CD8-positive, alpha-beta memory T cell (primary cell): ENCODE measurements at regions not wholly inside any gene's neighbourhood (a gene's known extent, or its start where the extent isn't known, plus 50 kb on each side); places are given as distances from the start of the nearest gene placed in this dataset.
"Not testable (repeated sequence)": the region's sequence is repeated elsewhere in the genome, so short reads cannot be mapped to it uniquely, and the experiment has no call there.

Source experiments
- CTCF ChIA-PET: fragments of 350-600 bp; sonication (Branson Sonifier 250); formaldehyde crosslinking; loops from one replicate; lab custom pipeline; 2021; ENCODE audit warnings: antibody characterized with exemption; lab: Charles Lee
- POLR2A ChIA-PET: fragments of 350-600 bp; sonication (Branson Sonifier 250); formaldehyde crosslinking; loops from one replicate; lab custom pipeline; 2021; ENCODE audit warnings: antibody characterized with exemption; lab: Charles Lee
- DNase-seq, 5 donors: peaks; one replicate each; pipeline versions ENCODE4 v3.0.0 to v3.0.0-alpha.2; 2020 to 2022; ENCODE audit warnings: mixed read lengths in 1 of 5
- H3K27ac ChIP-seq: one replicate; pipeline ENCODE4 v1.7.0; 2013; ENCODE audit warnings: low read depth, mild to moderate bottlenecking, low read length, moderate library complexity
- H3K27me3 ChIP-seq: 2 replicates; pipeline ENCODE4 v1.7.0; 2013; ENCODE audit warnings: low read length, mild to moderate bottlenecking; ENCODE audit not compliant: insufficient read depth, poor library complexity, severe bottlenecking
- H3K36me3 ChIP-seq: 2 replicates; pipeline ENCODE4 v1.7.0; 2013; ENCODE audit warnings: mild to moderate bottlenecking, low read length, moderate library complexity; ENCODE audit not compliant: insufficient read depth
- H3K4me1 ChIP-seq: 2 replicates; pipeline ENCODE4 v1.7.0; 2013; ENCODE audit warnings: mild to moderate bottlenecking, low read length, moderate library complexity; ENCODE audit not compliant: insufficient read depth
- H3K4me3 ChIP-seq: 2 replicates; pipeline ENCODE4 v1.7.0; 2013; ENCODE audit warnings: mild to moderate bottlenecking, low read length
- H3K9me3 ChIP-seq: 2 replicates; pipeline ENCODE4 v1.7.0; 2013; ENCODE audit warnings: mild to moderate bottlenecking, low read length
- H3K27ac Mint-ChIP-seq, 8 donors: one replicate each; pipeline ENCODE4 v1.8.0; 2020 to 2021; ENCODE audit warnings: mixed read lengths in 8 of 8, mild to moderate bottlenecking in 6 of 8, inconsistent platforms in 3 of 8, moderate library complexity in 3 of 8
- H3K27me3 Mint-ChIP-seq, 2 donors: one replicate each; pipeline ENCODE4 v1.8.0; 2020 to 2021; ENCODE audit warnings: mixed read lengths in 2 of 2, mild to moderate bottlenecking in 1 of 2, moderate library complexity in 1 of 2
- H3K36me3 Mint-ChIP-seq, 3 donors: one replicate each; pipeline ENCODE4 v1.8.0; 2020 to 2021; ENCODE audit warnings: mixed read lengths in 3 of 3, inconsistent platforms in 1 of 3, mild to moderate bottlenecking in 1 of 3
- H3K4me1 Mint-ChIP-seq, 3 donors: one replicate each; pipeline ENCODE4 v1.8.0; 2020 to 2021; ENCODE audit warnings: mixed read lengths in 3 of 3, inconsistent platforms in 1 of 3, mild to moderate bottlenecking in 1 of 3
- H3K4me3 Mint-ChIP-seq, 7 donors: one replicate each; pipeline ENCODE4 v1.8.0; 2020 to 2021; ENCODE audit warnings: mixed read lengths in 7 of 7, mild to moderate bottlenecking in 6 of 7, moderate library complexity in 4 of 7, inconsistent platforms in 2 of 7
- H3K9me3 Mint-ChIP-seq, 5 donors: one replicate each; pipeline ENCODE4 v1.8.0; 2020 to 2022; ENCODE audit warnings: mixed read lengths in 5 of 5, mild to moderate bottlenecking in 3 of 5, moderate library complexity in 2 of 5, inconsistent platforms in 1 of 5

DNA sequence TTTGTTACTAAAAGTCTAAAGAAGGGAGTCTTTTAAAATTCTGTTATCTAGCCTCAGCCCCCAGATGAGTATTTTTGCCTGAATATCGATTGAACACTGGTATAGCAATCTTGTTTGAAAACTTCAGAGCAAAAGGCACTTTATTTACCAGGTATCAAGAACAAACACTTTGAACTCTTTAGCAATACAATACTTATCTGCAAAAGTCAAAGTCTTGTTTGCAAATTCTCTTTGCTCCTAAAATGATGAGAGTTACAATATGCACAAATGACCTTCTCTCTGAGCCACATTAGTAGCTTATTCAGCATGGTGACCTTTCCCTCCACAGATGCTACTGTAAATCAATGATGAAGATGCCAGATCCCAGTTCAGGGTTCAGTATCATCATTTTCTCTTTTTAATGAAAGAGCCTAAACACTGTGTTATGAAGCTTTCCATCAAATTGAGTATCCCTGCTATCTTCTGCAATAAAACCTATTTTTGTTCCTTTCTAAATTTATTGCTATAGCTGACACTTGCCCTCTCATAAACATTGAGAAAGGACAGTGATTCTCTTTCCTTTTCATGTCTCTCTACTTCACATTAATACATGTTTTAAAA, 752.7 kb upstream of the MGAT4C start:
- POLR2A ChIA-PET: no interaction called here

DNA sequence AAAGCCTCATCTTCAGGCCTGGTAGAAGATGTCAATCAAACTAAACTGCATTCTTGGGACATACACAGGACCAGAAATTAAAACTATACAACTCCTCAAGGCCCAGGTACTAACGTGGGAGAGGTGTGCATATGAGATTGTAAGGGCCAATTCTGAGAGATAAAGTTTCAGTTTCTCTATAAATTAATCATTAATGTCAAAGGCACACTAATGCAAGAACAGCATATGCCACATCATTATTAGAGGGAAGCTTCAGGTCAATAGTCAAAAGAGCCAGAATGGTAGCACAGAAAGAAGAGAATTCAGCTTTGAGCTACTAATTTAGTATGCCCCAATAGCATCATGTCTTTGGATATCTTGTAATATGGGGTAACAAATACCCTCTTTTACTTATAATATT, 744.9 kb upstream of the MGAT4C start:
- Mint-ChIP-seq H3K27ac (no peak overlapping the region), H3K36me3 (no peaks in the 10 kb centered on the region), H3K9me3 (peaks cover 4 to 44% (median 10%) of the 10 kb centered on the region in 5 donors), H3K4me1 (no peaks in the 10 kb centered on the region), H3K27me3 (no peaks in the 10 kb centered on the region), H3K4me3 (no peak overlapping the region)
- Histone ChIP-seq H3K36me3 (no peaks in the 10 kb centered on the region), H3K4me3 (no peak overlapping the region), H3K4me1 (no peaks in the 10 kb centered on the region), H3K9me3 (no peaks in the 10 kb centered on the region), H3K27me3 (no peaks in the 10 kb centered on the region), H3K27ac (no peak overlapping the region)
- no peak for DNase-seq
- ChIA-PET POLR2A (no interaction called here), CTCF (no interaction called here)

More for the DNA sequence above, 752.7 kb upstream of the MGAT4C start:
- no peak overlapping the region for H3K4me3 ChIP-seq
- peaks cover 5 to 30% (median 8%) of the 10 kb centered on the region in 5 donors for H3K9me3 Mint-ChIP-seq
- H3K36me3 ChIP-seq: no peaks in the 10 kb centered on the region
- CTCF ChIA-PET: no interaction called here
- H3K9me3 ChIP-seq: no peaks in the 10 kb centered on the region
- H3K4me1 ChIP-seq: no peaks in the 10 kb centered on the region
- no peaks in the 10 kb centered on the region for H3K27me3 ChIP-seq
- no peak overlapping the region for H3K27ac ChIP-seq
- no peak overlapping the region for H3K27ac Mint-ChIP-seq
- H3K36me3 Mint-ChIP-seq: no peaks in the 10 kb centered on the region
- DNase-seq: no peak
- no peaks in the 10 kb centered on the region for H3K27me3 Mint-ChIP-seq
- H3K4me3 Mint-ChIP-seq: no peak overlapping the region
- no peaks in the 10 kb centered on the region for H3K4me1 Mint-ChIP-seq

DNA sequence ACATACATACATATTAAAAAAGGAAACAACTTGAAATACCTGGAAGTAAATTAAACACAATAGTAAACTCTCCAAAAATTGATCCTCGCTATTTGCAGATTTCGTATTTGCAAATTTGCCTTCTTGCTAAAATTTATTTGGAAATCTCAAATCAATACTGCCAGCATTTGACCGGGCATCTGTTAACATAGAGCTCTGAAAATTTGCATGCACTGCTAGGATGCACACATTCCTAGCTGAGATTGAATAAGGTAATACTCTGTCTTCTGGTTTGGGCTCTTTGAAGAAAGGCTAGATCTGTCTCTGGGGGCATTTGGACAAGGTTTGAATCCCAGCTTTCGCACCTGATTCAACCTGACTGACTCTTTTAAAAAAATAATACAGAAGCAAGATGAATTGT, 729.1 kb upstream of the MGAT4C start:
- ChIA-PET CTCF (no interaction called here), POLR2A (no interaction called here)
- no peak overlapping the region for H3K27ac ChIP-seq
- no peak overlapping the region for H3K4me3 Mint-ChIP-seq
- H3K27ac Mint-ChIP-seq: no peak overlapping the region
- no peaks in the 10 kb centered on the region for H3K9me3 ChIP-seq
- no peaks in the 10 kb centered on the region for H3K27me3 ChIP-seq
- H3K36me3 ChIP-seq: no peaks in the 10 kb centered on the region
- no peak for DNase-seq
- H3K4me1 Mint-ChIP-seq: no peaks in the 10 kb centered on the region
- H3K36me3 Mint-ChIP-seq: no peaks in the 10 kb centered on the region
- H3K9me3 Mint-ChIP-seq: peaks cover 0 to 25% (median 2%) of the 10 kb centered on the region in 5 donors
- H3K4me3 ChIP-seq: no peak overlapping the region
- H3K27me3 Mint-ChIP-seq: no peaks in the 10 kb centered on the region
- no peaks in the 10 kb centered on the region for H3K4me1 ChIP-seq

DNA sequence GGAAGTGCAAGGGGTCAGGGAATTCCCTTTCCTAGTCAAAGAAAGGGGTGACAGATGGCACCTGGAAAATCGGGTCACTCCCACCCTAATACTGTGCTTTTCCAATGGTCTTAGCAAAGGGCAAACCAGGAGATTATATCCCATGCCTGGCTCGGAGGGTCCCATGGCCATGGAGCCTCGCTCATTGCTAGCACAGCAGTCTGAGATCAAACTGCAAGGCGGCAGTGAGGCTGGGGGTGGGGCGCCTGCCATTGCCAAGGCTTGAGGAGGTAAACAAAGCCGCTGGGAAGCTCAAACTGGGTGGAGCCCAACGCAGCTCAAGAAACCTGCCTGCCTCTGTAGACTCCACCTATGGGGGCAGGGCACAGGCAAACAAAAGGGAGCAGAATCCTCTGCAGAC, 714.4 kb upstream of the MGAT4C start:
- CTCF ChIA-PET, H3K36me3 ChIP-seq, H3K4me3 Mint-ChIP-seq, POLR2A ChIA-PET, H3K4me3 ChIP-seq, H3K27me3 Mint-ChIP-seq, H3K27ac ChIP-seq, H3K4me1 Mint-ChIP-seq, H3K4me1 ChIP-seq, H3K9me3 ChIP-seq, H3K36me3 Mint-ChIP-seq, DNase-seq, H3K27me3 ChIP-seq: not testable (repeated sequence)
- H3K9me3 Mint-ChIP-seq: peaks cover 6 to 16% (median 12%) of the 10 kb centered on the region in 5 donors
- H3K27ac Mint-ChIP-seq: peak overlapping the region in 1 of 8 donors; percentile 88

- Histone ChIP-seq H3K36me3 (no peaks in the 10 kb centered on the region), H3K27me3 (no peaks in the 10 kb centered on the region), H3K9me3 (no peaks in the 10 kb centered on the region), H3K4me3 (no peak overlapping the region), H3K4me1 (no peaks in the 10 kb centered on the region), H3K27ac (no peak overlapping the region)
- H3K4me1 Mint-ChIP-seq: no peaks in the 10 kb centered on the region
- H3K9me3 Mint-ChIP-seq: peaks cover 4 to 31% (median 11%) of the 10 kb centered on the region in 5 donors
- DNase-seq: no peak
- no peaks in the 10 kb centered on the region for H3K36me3 Mint-ChIP-seq
- no peaks in the 10 kb centered on the region for H3K27me3 Mint-ChIP-seq
- POLR2A ChIA-PET: no interaction called here
- no peak overlapping the region for H3K4me3 Mint-ChIP-seq
- H3K27ac Mint-ChIP-seq: no peak overlapping the region
- CTCF ChIA-PET: no interaction called here
Observed at GRCh38 chr12:86959766-86960458, 703.7 kb upstream of the MGAT4C start.

DNA sequence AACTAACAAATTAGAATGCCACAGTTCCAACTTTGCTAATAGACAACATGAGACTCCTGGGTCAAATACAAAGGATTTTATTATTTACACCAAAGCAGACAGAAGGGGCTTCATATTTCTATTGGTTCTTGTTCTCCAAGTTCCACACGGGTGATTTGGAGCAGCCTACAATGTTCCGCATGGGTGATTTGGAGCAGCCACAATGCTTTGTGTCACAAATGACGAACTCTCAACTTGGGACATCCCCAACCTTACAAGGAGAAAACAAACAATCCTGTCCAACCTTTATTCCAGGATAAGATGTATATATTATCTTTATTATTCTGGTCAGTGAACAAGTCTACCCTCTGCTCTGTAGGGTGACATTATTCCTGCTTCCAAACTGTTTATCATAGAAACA, 694.3 kb upstream of the MGAT4C start:
- Mint-ChIP-seq H3K9me3 (peaks cover 0 to 32% (median 7%) of the 10 kb centered on the region in 5 donors), H3K27ac (no peak overlapping the region), H3K36me3 (no peaks in the 10 kb centered on the region), H3K27me3 (peaks cover 0 to 1% of the 10 kb centered on the region in 2 donors), H3K4me3 (no peak overlapping the region), H3K4me1 (no peaks in the 10 kb centered on the region)
- H3K4me3 ChIP-seq: no peak overlapping the region
- no peaks in the 10 kb centered on the region for H3K36me3 ChIP-seq
- ChIA-PET POLR2A (no interaction called here), CTCF (no interaction called here)
- H3K27me3 ChIP-seq: no peaks in the 10 kb centered on the region
- H3K9me3 ChIP-seq: no peaks in the 10 kb centered on the region
- H3K4me1 ChIP-seq: no peaks in the 10 kb centered on the region
- no peak for DNase-seq
- H3K27ac ChIP-seq: no peak overlapping the region

GRCh38 chr12:86950043-86950442, 693.9 kb upstream of the MGAT4C start:
- CTCF ChIA-PET: no interaction called here
- no peaks in the 10 kb centered on the region for H3K36me3 ChIP-seq
- no peak overlapping the region for H3K4me3 ChIP-seq
- no peaks in the 10 kb centered on the region for H3K27me3 ChIP-seq
- Mint-ChIP-seq H3K4me1 (no peaks in the 10 kb centered on the region), H3K27ac (no peak overlapping the region), H3K27me3 (peaks cover 0 to 1% of the 10 kb centered on the region in 2 donors), H3K4me3 (no peak overlapping the region), H3K36me3 (no peaks in the 10 kb centered on the region), H3K9me3 (peaks cover 0 to 31% (median 6%) of the 10 kb centered on the region in 5 donors)
- H3K27ac ChIP-seq: no peak overlapping the region
- DNase-seq: no peak
- POLR2A ChIA-PET: no interaction called here
- no peaks in the 10 kb centered on the region for H3K9me3 ChIP-seq
- H3K4me1 ChIP-seq: no peaks in the 10 kb centered on the region

GRCh38 chr12:86948851-86949250, 692.7 kb upstream of the MGAT4C start:
- no peak overlapping the region for H3K27ac Mint-ChIP-seq
- H3K9me3 Mint-ChIP-seq: peaks cover 0 to 27% (median 4%) of the 10 kb centered on the region in 5 donors
- no peaks in the 10 kb centered on the region for H3K4me1 Mint-ChIP-seq
- no peak for DNase-seq
- H3K4me1 ChIP-seq: no peaks in the 10 kb centered on the region
- H3K36me3 ChIP-seq: no peaks in the 10 kb centered on the region
- no peak overlapping the region for H3K4me3 ChIP-seq
- H3K27me3 Mint-ChIP-seq: peaks cover 0 to 1% of the 10 kb centered on the region in 2 donors
- no peaks in the 10 kb centered on the region for H3K27me3 ChIP-seq
- no peak overlapping the region for H3K27ac ChIP-seq
- ChIA-PET CTCF (no interaction called here), POLR2A (no interaction called here)
- H3K4me3 Mint-ChIP-seq: no peak overlapping the region
- no peaks in the 10 kb centered on the region for H3K9me3 ChIP-seq
- no peaks in the 10 kb centered on the region for H3K36me3 Mint-ChIP-seq
